OCI-M2 (cell line): ENCODE measurements at regions not wholly inside any gene's neighbourhood (a gene's known extent, or its start where the extent isn't known, plus 50 kb on each side); places are given as distances from the start of the nearest gene placed in this dataset.

ENCODE experiments used
- DNase-seq: peaks from one replicate; lab custom pipeline; 2025; ENCODE audit not compliant: unreplicated experiment; lab: John Stamatoyannopoulos, UW

DNA sequence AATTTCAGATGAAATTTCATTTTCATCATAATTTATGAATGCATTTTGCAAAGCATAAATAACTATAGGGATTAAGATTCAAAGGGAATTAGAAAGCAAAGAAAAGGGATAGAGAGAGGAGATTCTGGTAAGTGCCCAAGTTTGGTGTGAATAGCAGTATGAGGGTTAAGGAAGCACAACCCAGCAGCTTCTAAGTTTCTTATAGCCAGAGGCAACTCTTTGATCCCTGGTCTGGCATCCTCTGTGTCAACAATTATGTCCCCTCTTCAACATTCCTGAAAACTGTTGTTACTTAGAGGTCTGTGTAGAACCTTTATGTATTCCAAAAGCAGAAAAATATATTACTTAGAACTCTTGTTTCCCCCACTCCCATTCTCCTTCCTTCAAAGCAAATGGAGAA is 171.6 kb upstream of the SATB2 start:
- DNase-seq, result no peak

DNA sequence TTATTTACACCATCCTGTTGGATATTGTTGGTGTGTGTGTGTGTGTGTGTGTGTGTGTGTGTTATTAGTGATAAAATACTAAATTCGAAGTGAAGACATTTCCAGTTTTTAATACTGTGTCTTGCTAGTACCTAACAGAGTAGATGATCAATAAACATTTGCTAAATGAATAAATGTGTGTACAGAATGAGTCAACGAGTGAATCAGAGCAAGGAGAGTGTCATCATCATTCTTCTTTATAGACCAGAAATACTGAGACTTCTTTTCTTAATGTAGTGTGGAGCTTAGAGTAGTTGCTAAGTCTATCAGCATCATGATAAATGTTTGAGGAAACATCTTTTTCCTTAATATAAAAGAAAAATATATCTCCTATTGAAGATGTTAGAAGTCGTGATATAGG is 169.7 kb upstream of the SATB2 start:
- DNase-seq, result no peak

DNA sequence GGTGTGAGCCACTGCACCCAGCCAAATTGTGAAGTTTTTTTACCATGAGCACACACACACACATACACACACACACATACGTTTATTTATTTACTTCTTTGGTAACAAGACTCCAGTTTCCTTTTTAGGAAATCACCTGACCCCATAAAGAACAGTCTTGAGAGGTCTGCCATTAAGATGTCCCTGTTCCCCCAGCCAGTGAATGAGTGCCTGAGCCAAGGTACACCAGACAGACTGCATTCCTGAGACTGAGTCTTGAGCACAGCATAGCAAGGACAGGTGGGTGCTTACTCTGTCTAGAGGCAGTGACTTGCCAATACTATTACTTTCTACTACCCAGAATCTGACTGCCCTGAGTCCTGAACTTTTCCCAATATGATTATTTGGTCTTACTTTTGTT is 167.2 kb upstream of the SATB2 start:
- DNase-seq, result no peak

DNA sequence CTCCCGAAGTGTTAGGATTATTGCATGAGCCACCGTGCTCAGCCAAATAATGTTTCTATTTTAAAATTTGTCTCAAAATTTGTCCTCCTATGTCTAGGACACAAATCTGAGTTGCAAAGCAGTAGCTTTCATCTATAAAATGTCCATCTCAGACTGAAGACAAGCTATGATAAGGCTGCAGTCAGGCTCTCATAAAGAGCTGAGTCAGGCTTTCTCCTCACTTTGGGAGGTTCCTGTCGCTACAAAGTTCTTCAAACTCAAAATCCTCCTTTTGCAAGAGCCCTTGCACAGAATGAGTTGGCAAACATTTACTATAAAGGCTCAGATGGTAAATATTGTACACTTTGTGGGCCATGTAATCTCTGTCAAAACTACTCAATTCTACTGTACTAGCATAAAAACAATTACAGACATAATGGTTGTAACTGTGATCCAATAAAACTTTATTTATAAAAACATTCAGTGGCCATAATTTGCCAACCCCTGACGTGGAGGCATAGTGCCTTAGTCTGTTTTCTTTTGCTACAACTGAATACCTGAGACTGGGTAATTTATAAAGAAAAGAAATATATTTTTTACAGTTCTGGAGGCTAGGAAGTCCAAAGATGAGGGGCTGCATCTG is 154.9 kb upstream of the SATB2 start:
- DNase-seq, result no peak

DNA sequence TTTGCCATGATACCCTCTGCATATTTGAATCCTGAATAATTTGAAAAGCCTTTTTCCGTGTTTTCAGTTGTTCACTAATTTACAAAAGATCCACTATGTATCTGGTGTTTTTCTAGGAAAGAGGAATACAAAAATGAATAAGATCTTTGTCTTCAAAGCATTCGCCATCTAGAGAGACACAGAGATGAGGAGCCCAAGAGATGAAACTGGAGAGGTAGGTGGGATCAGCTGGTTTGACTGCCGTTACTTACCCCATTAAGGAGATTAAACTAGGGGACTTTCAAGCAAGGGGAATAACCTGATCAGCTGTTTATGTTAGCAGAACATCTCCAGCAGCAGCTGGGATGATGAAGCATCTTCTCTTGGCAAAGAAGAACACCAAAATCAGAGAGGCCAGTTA is 150.2 kb upstream of the SATB2 start:
- DNase-seq, result no peak

DNA sequence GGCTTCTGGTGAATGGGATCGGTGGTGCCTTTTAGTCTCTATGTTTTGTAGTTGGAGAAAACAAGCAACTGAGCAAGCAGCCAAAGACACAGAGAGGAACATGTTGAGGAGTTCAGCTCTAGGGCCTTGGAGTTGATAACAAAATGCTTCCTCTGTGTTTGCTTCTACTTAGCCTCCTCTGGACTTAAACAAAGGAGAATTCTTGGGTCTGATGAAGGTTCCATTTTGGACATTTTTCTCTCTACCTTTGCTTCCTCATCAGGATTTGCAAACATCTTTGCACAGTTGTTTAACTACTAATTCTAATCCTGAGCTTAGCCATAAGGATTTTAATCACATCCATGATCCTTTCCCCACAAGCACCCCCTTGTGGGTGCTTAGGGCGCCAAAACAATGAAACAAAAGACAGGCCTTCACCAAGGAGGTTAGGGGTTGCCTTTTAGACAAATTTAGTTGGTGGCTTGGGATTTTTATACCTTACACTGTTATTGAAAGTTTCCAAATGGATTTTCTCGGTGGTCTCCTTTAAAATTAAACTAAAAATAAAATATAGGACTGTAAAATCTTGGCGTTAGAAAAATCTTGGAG is 148.5 kb upstream of the SATB2 start:
- no peak for DNase-seq

DNA sequence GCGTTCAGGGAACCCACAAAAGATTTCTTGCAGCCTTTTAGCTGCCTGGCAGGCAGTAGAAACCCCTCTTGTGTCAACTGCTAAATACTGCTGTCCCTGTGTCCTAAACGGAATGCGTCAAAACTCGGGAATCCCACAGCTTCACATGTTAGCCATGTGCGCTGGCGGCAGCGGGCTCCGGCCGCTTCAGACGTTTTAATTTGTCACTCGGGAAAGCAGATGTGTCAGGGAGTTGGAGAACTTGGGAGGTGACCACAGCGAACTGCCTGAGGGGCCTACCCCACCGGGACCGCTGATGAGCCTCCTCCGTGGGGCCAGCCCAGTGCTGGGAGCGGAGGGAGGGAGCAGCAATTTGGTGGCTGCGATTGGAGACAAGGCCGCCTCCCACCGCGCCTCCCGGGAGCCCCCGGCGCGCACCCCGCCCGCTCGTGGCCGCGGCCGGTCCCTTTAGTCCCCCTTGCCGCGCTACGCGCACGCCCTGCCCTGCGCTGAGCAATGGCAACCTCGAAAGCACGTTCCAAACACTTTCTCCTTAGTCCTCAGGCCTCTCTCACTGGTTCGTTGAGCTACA is 146.1 kb upstream of the SATB2 start:
- DNase-seq, result no peak

DNA sequence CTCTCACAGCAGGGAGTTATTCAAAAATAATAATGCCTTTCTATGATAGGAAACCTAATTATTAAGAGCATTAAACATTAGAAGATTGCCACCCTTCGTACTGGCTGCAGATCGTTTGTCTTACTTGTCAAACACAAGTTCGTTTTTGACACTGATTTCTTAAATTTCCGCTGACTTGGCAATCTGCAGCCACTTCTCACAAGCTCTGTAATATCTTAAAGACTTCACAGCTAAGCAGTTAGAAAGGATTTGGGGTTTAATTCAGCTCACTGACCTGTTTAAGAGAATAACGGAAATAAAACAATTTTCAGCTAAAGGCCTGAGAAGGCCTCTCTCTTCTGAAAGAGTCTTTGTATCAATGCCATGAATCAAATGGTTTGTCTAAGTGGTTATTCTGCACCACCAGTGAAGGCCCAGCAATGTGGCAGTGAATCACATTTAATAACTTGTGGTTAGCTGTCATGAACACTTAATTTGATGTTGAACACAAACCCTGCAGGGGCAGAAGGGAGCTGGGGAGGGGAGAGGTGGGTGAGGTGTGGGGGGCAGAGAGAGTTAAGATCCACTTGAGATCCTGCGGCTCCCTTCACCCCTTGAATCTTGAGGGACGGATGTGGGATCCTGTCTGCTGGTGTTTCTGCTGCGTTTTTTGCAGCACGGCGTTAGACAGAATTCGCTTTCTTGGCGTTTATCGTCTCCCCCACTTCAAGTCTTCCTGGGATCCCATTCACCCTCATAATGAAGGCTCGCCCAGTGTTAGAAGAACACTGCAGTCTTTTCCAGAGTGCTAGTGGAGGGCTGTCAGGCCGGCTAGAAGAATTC is 145.4 kb upstream of the SATB2 start:
- DNase-seq, result no peak

DNA sequence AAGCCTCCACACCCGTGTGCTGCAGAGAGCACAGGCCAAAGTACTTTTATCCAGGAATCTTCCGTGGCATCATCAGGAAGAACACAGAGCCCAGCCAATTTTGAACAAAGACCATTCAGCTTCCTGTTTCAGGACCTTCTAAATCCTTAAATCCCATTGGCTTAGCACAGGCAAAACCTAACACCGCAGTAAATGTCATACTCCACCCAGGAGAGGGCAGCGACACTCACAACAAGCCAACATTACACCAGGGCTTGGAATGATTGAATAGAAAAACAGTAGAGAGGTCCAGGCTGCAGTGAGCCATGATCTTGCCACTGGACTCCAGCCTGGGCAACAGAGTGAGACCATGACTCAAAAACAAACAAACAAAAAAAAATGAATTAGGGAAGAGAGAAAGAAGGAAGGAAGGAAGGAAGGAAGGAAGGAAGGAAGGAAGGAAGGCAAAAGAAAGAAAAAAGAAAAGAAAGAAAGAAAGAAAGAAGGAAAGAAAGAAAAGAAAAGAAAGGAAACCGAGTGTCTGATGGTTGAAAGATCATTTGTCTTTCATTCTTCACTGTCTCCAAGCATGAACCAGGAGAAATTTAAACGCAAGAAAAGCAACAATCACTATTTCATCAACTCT is 144.6 kb upstream of the SATB2 start:
- DNase-seq, result no peak

DNA sequence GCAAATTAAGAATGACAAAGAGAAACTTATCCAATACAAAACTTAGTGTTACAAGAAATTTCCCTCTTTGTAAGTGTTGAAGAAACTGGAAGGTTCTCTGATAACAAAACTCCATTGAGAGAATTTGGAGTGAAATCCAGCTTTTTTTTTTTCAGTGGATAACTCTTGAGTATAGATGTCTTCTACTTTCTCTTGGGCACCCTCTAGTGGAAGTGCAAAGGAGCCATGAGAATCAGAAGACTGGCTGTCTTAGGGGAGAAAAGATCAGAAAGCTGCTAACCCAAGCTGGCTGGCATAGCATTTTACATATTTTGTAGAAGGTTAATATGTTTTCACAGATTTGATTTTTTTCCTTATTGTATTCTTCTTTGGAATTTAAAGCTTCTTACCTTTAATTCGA is 138.8 kb upstream of the SATB2 start:
- DNase-seq, result no peak

DNA sequence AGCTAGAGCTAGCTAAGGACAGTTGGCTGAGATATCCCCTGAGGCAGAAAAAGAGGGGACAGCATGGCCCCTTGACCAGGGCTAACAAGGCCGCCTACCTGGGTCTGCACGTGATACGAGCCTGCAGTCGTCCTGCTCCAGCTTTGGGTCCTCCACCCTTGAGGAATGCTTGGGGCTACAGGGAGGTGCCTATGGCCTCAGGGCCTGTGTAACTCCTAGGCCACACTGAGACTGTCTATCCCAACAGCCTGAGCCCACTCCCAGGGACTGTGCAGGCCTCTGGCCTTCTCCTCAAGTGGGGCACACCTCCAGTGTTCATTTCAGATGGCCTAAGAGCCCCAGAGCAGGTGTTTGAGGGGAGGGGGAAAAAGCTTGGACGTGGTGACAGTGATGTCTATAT is 136.7 kb upstream of the SATB2 start:
- DNase-seq, result no peak

DNA sequence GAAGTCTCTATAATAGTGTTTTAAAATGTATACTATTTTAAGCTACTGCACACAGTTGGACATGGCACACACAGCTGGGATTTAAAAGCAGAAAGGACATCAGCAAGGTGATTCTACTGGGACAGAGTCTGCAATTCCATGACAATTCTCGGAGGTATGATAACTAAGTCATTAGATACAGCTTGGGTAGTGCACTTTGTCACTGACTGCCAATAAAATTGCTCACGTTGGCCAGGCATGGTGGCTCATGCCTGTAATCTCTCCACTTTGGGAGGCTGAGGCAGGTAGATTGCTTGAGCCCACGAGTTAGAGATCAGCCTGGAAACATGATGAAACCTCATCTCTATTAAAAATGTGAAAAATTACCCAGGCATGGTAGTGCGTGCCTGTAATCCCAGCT is 134.1 kb upstream of the SATB2 start:
- DNase-seq, result no peak

DNA sequence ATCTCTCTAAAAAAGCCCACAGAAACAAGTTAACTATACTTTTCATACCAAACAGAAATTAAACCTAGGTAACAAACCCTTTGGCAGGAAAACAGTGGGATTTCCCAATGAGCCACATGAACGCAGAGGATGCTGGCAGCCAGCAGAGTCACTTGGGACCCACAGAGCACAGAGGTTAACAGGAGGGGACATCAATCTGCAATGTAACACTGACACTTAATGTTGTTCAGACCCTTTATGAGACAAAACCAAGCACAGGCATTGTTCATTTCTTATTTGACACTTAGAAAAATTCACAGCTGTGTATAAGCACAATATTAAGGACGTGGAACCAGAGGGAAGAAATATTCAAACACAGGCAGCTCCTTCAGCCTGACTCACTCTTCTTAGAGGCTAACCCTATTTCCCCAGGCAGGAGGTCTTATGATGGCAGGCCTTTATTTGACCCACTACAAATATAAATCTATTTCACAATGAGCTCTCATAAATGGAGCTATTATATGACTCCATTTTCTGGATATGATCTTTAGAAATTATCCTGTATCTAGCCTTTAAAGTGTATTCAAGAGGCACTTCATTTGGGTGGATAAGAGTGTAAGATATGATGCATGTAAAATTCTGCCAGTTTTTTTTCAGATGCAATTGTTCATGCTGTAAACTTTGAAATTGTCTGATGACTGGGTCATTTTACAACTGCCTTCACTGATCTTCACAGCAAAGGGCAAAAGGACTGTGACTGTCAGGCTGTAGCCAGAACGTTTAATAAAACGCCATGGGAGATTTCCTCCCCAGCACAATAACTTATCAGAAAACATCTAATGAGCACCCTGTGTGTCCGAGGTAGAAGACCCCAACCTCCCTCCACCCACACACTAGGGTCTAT is 132.8 kb upstream of the SATB2 start:
- DNase-seq, result no peak

DNA sequence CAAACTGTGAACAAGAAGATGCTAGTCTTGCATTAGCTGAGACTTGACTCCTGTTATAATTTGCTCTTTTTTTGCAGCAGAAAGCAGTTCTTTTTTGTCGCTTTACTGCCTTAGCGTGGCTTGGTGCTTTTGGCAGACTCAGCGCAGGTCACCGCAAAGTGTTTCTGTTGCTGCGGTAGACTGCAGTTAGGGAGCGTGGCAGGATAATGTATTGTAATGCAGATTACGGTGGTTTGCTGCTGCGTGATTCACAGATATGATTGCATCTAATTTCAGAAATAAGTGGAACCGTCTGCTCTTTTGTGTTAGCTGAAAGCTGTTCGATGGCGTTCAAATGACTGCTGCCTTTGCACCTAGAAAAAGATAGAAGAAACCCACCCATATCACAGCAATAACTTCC is 131.6 kb upstream of the SATB2 start:
- no peak for DNase-seq

DNA sequence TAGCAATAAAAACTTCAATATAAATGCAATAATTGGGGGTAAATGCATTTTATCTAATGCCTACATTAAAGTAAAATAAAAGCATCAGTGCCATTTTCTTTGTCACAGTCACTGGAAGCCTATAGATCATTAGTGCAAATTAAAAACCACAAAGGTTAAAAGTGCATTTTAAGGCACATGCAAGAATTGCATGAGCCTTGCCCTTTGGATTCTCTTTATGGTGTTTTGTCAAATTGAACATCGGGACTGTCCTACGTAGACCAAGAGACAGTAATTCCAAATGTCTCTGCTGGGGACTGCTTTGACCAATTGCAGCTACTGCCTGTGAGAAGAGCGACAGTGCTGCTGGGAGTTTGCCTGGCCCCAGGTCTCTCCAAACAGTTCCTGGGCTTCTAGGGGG is 130.3 kb upstream of the SATB2 start:
- DNase-seq, result no peak

DNA sequence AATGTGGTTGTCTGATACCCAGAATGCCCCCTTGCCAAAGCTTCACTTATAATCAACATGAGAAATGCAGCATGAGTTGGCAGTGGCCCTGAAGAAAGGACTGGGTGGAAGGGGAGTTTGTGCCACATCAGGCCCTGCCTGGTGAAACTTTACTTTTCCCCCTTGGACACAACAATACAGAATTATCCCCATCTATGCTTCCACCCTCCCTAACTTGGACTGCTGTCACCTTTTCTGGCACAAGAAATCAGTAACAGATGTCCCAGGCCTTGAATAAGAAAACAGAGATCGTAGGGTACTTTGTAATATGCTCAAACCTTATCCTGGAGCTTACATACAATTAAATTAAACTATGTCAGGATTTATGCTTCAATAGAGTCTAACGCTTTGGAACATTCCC is 128.9 kb upstream of the SATB2 start:
- DNase-seq, result no peak

DNA sequence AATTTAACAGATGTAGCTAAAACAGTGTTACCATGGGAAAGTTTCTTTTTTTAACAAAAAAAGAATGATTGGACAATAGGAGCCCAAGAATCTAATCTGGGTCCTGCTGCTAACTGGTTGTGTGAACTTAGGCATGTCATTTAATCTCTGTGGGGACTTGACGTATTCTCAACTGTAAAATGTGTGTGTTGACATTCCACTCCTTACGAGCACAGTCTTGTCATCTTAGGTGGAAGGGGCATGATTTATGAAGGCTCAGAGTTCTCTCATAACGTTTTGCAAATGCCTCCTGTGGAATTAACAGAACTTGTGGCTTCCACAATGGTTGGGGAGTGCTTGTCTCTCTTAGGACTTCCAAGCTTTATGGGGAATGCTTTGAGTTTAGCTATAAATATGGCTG is 125.9 kb upstream of the SATB2 start:
- no peak for DNase-seq

DNA sequence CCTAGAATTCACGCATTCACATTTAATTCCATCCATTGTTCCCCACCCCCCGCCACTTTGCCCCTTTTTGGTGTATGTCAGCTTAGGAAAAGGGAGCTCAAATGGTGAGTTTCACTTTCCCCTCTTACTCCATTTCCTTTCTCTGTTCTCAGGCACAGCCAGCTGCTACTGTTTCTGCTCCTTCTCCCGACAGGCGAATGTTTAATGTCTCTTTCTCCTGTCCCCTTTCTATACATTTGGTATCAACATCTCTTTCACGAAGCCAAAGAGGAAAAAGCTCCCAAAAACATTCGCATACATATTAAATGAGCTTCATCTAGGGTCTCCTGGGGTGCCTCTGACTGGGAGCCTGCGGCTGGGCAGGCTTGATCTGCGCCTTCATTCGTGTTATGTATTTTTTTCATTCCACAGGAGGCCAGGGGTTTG is 124.2 kb upstream of the SATB2 start:
- no peak for DNase-seq

DNA sequence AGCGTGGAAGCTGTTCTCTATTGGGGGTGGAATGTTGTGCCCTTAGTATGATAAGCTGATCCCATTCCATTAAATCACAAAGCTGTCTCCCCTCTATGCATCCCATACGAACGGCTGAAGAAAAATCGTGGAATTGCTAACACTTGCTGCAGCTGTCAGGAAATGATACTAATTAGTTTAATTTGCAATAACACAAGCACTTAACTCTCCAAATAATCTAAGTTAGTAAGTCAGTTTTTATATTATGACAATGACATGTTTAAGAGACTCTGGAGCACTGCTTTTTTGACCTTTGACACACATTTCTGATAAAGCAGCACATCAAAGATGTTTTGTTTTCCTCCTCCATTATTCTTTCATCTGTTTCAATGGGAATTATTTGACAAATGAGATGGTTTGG is 123.7 kb upstream of the SATB2 start:
- DNase-seq, result no peak

DNA sequence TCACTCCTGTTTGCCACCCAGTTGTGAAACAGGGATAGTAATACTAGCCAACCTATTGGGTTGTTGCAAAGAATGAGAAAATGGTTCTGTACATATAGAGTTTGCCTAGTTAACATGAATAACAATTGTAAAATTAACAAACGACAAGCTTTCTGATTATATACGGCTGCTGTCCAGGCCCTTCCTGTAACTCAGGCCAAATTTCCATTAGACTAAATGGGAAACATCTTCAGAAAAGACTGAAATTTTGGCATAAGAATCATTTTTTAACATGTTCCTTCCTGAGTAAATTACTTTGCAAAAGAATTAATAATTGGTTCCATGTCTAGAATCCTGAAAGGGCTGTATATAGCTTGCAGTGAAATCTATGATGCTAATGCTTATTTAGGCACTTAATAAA is 117.7 kb upstream of the SATB2 start:
- DNase-seq, result no peak

DNA sequence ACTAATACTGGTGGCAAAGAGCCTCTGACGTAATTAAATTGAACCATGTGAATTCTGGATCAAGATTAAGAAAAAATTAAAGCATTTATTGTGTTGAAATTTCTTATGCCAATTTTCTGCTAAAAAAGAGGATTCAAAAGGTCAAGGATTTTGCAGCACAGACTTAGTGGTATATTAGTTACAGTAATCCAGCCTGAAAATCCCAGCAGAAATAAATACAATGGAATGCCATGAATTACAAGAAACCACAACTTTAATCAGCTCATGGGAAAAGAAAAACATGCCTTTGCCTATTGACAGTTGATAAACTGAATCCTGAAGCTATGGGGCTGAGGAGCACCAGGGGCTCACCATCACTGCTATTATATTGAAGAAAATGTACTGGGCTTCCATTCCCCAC is 114.8 kb upstream of the SATB2 start:
- DNase-seq, result no peak
